GM19395 (cell line): ENCODE measurements at regions not wholly inside any gene's neighbourhood (a gene's known extent, or its start where the extent isn't known, plus 50 kb on each side); places are given as distances from the start of the nearest gene placed in this dataset.

Experiments
- ATAC-seq: cut with Tn5 transposase; IDR thresholded peaks from one replicate; pipeline ENCODE4 v1.9.1; 2021; ENCODE audit warnings: mild to moderate bottlenecking, moderate library complexity; ENCODE audit not compliant: unreplicated experiment

GRCh38 chr4:101596781-101597552 lies 193.6 kb upstream of the BANK1 start:
- peak; percentile 64 for ATAC-seq

DNA sequence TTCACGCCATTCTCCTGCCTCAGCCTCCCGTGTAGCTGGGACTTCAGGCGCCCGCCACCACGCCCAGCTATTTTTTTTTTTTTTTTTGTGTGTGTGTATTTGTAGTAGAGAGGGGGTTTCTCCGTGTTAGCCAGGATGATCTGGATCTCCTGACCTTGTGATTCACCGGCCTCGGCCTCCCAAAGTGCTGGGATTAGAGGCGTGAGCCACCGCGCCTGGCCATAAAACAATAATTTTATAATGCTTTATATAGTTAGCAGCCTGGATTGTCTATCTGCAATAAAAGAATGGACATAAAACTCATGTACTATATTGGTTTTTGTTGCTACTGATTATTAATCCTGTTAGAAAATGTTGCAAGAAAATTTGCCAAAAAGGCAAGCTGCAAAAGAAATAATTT lies 195.9 kb upstream of the BANK1 start:
- ATAC-seq, result no peak

- ATAC-seq, result no peak
These were observed 196.9 kb upstream of the BANK1 start for GRCh38 chr4:101593666-101594065.

DNA sequence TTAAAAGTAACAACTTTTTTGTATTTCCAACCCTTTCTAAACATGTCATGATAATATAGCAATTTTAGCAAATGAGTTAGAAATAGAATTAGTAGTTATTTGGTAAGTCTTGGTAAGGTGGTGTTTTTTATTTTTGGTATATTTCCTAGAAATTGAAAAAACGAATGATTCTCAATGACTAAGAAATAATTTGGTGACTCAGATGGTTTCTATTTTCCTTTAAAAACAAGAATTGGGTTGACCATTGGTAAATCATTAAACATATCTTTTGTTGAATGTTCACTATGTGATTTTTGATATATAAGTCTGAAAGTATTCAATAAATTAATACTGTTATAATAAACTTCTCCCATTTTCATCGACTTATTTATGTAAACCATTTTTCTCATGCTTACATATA lies 206.2 kb upstream of the BANK1 start:
- ATAC-seq, result no peak

DNA sequence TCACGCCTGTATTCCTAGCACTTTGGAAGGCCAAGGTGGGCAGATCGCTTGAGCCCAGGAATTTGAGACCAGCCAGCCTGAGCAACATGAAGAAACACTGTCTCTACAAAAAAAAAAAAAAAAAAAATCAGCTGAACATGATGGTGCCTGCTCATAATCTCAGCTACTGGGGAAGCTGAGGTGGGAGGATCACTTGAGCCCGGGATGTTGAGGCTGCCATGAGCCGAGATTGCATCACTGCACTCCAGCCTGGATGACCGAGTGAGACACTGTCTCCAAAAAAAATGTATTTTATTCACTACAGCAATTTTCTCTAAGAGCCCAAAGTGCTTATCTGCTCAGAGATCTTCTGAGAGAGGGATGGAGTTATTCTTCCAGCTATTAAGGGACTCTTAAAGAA lies 215.8 kb upstream of the PPP3CA start:
- ATAC-seq, result no peak

- no peak for ATAC-seq
These were observed 209.5 kb upstream of the PPP3CA start for GRCh38 chr4:101556842-101557241.

GRCh38 chr4:101555341-101555880 lies 208.1 kb upstream of the PPP3CA start:
- no peak for ATAC-seq

DNA sequence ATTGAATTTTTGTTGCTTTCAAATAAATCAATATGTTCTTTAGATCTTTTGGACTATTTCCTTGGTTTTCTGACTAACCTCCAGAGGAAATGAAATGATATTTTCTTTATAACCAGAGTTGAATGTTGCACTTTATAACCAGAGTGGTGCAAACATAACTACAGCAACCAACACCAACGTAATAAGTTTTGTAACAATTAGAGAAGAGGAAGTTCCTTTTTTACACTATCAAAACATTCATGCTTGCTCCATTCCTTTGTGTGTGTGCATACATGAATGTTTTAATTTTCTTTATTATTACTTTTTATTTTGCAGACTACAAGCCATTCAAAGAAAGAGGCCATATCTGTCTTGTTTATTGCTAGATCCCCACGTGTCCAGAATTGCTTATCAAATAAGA lies 193.0 kb upstream of the PPP3CA start:
- ATAC-seq, result no peak

DNA sequence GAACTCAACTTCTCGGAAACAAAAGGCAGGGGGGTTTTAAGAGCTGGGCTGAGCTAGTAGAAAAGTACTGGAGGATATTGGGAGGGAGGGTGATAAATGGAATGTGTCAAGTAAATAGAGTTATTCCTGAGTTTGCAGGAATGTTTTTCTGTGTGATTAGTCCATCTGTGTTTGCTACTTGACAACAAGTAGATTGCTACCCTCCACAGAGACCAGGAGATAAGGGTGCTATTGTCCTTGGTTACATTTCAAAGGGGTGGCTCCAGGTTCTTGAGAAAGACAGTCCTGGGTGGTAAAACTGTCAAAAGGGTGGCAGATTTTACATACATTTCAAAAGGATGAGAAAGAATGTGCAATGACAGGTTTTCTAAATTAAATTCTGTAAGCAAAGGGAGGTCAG lies 181.2 kb upstream of the PPP3CA start:
- no peak for ATAC-seq

DNA sequence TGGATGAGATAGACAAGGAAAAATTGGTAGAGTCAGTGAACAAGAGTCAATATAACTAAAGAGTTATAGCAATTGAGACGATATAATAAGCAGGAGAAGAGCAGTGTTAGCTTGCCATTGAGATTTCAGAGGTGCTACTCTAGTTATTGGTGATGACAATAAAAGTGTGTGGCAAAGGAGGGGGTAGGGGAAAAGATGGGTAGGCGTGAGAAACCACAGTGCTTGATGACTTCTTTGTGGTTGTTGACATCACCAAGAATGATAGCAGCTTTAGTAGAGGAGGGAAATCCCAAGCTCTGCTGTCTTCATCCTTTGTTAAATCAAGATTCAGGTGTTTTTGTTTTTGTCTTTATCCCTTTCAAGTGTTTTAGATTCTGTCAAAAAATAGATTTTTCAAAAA lies 179.9 kb upstream of the PPP3CA start:
- peak; percentile 96 for ATAC-seq

DNA sequence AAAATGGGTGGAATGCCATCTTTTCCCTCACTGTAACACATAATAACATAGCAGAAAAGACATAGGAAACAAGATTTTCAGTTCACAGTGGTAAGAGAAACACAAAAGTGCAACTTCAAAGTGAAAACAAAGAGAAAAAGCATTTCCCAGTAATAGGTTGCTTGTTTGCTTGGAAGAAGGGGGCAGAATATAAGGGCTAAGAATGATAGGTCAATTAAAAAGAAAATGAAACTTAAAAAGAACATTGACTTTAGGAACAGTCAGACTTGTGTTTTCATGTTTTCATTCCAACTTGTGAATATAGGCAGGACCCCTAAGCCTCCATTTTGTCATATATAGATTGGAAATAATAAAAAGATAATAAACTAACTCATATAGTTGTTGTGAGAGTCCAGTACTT lies 168.2 kb upstream of the PPP3CA start:
- ATAC-seq, result no peak

DNA sequence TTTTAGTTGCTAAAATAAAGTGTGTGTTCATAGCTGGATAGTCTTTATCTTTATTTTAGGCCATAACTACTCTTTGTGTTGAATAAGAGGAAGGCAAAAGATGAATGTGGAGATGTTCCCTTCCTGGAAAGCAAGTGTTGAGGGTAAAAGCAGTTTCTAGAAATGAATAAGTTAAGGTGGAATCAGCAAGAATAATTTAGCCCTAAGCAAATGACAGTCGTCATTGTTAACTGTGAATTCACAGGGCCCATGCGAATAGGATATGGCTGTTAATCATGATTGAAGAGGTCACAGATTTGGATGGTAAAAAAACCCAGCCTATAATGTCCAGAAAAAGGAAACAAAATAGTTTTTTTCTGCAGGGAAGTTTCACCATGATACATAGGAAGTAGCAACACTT lies 167.8 kb upstream of the PPP3CA start:
- no peak for ATAC-seq

GRCh38 chr4:101512416-101512815 lies 165.1 kb upstream of the PPP3CA start:
- ATAC-seq, result no peak

GRCh38 chr4:101501421-101501820 lies 154.1 kb upstream of the PPP3CA start:
- no peak for ATAC-seq

DNA sequence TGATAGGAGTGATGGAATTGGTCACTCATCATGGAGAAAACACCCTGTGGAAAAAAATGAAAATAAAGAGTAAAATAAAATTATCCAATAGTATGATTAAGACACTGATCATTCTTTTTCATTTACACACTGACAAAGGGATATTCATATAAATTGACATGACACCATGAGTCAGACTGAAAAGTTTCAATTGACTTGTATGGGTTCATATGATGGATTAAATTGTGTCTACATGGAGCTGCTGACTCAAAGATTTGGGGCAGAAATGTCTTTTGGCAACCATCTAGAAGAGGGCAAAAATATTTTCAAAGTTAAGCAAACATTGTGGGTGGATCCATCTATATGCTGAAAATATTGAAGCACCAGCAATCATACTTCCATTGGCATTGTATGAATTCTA lies 153.4 kb upstream of the PPP3CA start:
- no peak for ATAC-seq

DNA sequence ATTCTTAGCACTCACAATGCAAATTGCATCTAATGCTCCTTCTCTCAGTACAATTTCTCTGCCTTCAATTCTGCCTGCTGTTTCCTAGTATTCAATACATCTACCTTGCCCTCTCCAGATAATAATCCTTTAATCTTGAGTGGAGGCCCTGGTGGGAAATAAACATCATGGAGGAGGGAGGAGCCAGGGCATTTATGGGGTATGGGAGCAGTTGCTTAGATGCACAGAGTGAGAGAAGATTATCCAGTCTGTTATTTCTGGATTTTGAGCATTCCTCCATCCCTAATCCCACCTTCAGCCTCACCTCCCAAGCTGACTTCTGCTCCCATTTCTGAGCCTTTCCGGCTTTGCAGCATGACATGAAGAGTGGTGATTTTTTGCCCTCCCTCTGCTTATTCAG lies 127.9 kb upstream of the PPP3CA start:
- no peak for ATAC-seq

GRCh38 chr4:101471201-101471600 lies 123.9 kb upstream of the PPP3CA start:
- ATAC-seq, result no peak

- no peak for ATAC-seq
These were observed 117.3 kb upstream of the PPP3CA start for GRCh38 chr4:101464596-101464995.

DNA sequence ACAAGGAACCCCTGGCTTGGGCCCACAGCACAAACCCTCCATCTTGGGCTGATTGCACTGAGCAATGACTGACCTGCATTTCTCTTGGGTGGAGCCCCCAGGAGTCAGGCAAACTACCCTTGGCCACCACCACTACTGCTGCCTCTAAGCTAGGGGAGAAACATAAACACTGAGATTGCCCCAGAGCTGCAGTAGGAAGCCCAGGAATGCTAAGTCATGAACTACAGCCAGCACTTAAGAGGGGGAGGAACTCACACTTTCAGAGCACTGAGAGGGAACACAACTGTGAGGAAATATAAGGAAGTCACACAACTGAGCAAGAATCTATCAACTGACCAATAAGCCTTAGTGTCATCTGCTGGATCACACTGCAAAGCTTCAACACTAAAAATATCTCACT lies 111.6 kb upstream of the PPP3CA start:
- ATAC-seq, result no peak

DNA sequence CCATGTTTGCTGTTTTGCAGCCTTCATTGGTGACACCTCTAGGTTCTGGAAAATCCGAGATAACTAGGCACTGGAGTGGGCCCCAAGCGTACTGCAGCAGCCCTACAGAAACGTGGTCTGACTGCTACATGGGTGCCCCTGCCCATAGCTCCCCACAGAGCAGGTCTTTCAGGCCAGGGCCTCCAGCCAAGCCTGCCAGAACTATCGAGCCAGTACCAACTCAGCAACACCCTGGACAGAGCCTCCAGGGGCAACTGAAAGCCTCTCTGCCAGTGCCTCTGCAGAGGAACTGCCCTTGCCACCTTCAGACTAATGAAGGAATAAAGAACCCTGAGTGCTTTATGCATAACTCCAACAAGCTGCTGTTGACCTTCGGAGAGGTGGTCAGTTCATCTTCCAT lies 111.1 kb upstream of the PPP3CA start:
- ATAC-seq, result no peak

DNA sequence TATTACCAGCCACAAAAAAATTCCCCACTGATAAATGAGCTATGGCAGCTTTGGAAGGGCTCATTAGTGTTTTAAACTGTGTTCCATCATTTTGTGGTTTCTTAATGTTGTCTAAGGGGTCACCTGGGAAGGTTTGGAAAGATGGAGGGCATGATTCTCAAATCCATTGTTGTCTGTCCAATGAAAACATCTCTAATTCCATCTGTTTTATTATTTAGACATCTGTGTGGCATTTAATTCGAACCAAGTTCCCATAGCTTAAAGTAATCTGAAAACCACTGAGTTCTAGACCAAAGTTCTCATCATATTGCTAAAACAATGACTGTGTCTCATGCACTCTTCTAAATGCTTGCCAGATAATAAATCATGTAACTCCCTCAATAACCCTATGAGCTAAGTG lies 103.8 kb upstream of the PPP3CA start:
- no peak for ATAC-seq

- no peak for ATAC-seq
These were observed 94.1 kb upstream of the PPP3CA start for GRCh38 chr4:101441446-101441845.

DNA sequence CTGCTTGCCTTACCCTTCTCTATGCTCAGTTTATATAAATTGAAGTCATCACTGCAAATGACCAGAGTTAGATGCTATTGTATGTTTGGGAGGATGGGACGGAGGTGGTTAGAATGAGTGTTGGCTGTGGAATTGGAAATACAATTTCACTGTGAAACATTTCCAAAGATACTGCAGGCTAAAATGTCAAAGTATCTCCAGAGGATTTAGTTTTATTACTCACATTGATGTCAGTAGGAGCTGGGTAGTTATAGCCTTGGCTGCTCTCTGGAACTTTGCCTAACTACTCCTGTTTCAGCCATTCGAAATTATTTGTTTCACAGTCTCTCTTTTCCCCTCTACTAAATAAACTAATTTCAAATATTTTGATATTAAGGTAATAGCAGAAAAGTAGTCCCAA lies 92.6 kb upstream of the PPP3CA start:
- no peak for ATAC-seq
